ENCODE measurements at regions not wholly inside any gene's neighbourhood (a gene's known extent, or its start where the extent isn't known, plus 50 kb on each side); places are given as distances from the start of the nearest gene placed in this dataset.

- no peak for TF ChIP-seq SMARCC2 (IDR thresholded peaks at IDR 0.05)
- no peak for TF ChIP-seq ZNF564 (CRISPR knock-in tag; IDR thresholded peaks at IDR 0.05)
- TF ChIP-seq MXD4 (CRISPR knock-in tag; IDR thresholded peaks at IDR 0.05): no peak
Observed at GRCh38 chr14:44639781-44640385, 132.8 kb upstream of the FSCB start (continued).

- ChIA-PET CTCF (ENCODE audit: low intra/inter-chr PET ratio, low total read pairs) (no interaction called here), POLR2A (no interaction called here)
- TF ChIP-seq MAFK (conservative IDR thresholded peaks at IDR 0.05 in 1 of 2, IDR thresholded peaks at IDR 0.05 in 1 of 2; ENCODE audit: low read length in 2 of 2): peak in 1 of 2 experiments; percentile 67; a peak in 2 of 4 replicates
- no peak for TF ChIP-seq SPEN (CRISPR knock-in tag; IDR thresholded peaks at IDR 0.05; ENCODE audit: low read depth)
- peak; percentile 38; the same call in 1 of the 2 replicates for TF ChIP-seq MAFF (IDR thresholded peaks at IDR 0.05; ENCODE audit: low read depth, low read length)
- Histone ChIP-seq H2AFZ (ENCODE audit: low read length) (no peak overlapping the region), H3K4me2 (ENCODE audit: low read depth, low read length) (no peak overlapping the region), H3K27ac (ENCODE audit: extremely low read length, insufficient read depth, low read length) (no peak overlapping the region), H4K20me1 (ENCODE audit: insufficient read depth, low read length) (no peaks in the 10 kb centered on the region), H3K27me3 (ENCODE audit: control insufficient read depth in 1 of 2, insufficient read depth in 2 of 2, low read length in 2 of 2) (no peaks in the 10 kb centered on the region), H3K36me3 (replicated peaks in 1 of 2; ENCODE audit: control insufficient read depth in 1 of 2, insufficient read depth in 2 of 2, low read length in 2 of 2) (no peaks in the 10 kb centered on the region), H3K4me1 (ENCODE audit: insufficient read depth, low read length) (no peaks in the 10 kb centered on the region), H3K9ac (ENCODE audit: insufficient read depth, low read depth, low read length) (no peak overlapping the region), H3K79me2 (ENCODE audit: insufficient read depth, low read length) (no peaks in the 10 kb centered on the region), H3K4me3 (replicated peaks in 1 of 3; ENCODE audit: insufficient read depth in 1 of 3, low read depth in 2 of 3, low read length in 3 of 3) (no peak overlapping the region), H3K9me3 (ENCODE audit: low read length) (no peaks in the 10 kb centered on the region)
- intact Hi-C loops (cut with micrococcal nuclease; ENCODE audit: unreplicated experiment): no loop called here
- FAIRE-seq: no peak
- no peak for DNase-seq (ENCODE audit: low spot score)
- no peak for ATAC-seq
- BruUV-seq (replicated peaks): no TSS peak
- 0% methylated on average over 4 of the region's 4 CpGs for WGBS (ENCODE audit: low lambda C conversion rate)
- in situ Hi-C loops (cut with HindIII; ENCODE audit: extremely low pct_ligation_motif_present, low pct_unique_long_range_greater_than_20kb): no loop called here
Observed at GRCh38 chr14:44634692-44635091, 127.6 kb upstream of the FSCB start.

- WGBS (ENCODE audit: low lambda C conversion rate): 17% methylated on average over 2 of the region's 2 CpGs
- no peaks in the 10 kb centered on the region for H3K9me3 ChIP-seq (ENCODE audit: low read length)
- H3K4me2 ChIP-seq (ENCODE audit: low read depth, low read length): no peak overlapping the region
- in situ Hi-C loops (cut with HindIII; ENCODE audit: extremely low pct_ligation_motif_present, low pct_unique_long_range_greater_than_20kb) (no loop called here), intact Hi-C loops (cut with micrococcal nuclease; ENCODE audit: unreplicated experiment) (loop anchor here (1.0 kb wide), 1 partner anchor 47 kb away; no protein-coding TSS in a partner anchor)
- no peak overlapping the region for H3K4me3 ChIP-seq (replicated peaks in 1 of 3; ENCODE audit: insufficient read depth in 1 of 3, low read depth in 2 of 3, low read length in 3 of 3)
- ChIA-PET CTCF (ENCODE audit: low intra/inter-chr PET ratio, low total read pairs) (no interaction called here), POLR2A (no interaction called here)
- ATAC-seq: peak; percentile 27; the same call in 1 of the 3 replicates
- no peak overlapping the region for H3K9ac ChIP-seq (ENCODE audit: insufficient read depth, low read depth, low read length)
- H4K20me1 ChIP-seq (ENCODE audit: insufficient read depth, low read length): no peaks in the 10 kb centered on the region
- no peaks in the 10 kb centered on the region for H3K4me1 ChIP-seq (ENCODE audit: insufficient read depth, low read length)
- TF ChIP-seq ZNF337 (CRISPR knock-in tag; IDR thresholded peaks at IDR 0.05; ENCODE audit: borderline replicate concordance, low read depth) (no peak), ZSCAN31 (CRISPR knock-in tag; IDR thresholded peaks at IDR 0.05; ENCODE audit: low read depth) (0 out of 2 replicates have a peak, but pooled peaks have one; percentile 57), NR1H2 (CRISPR knock-in tag; IDR thresholded peaks at IDR 0.05; ENCODE audit: borderline replicate concordance, low read depth) (no peak)
- no peaks in the 10 kb centered on the region for H3K79me2 ChIP-seq (ENCODE audit: insufficient read depth, low read length)
- DNase-seq (ENCODE audit: low spot score): peak; percentile 0
- H3K27me3 ChIP-seq (ENCODE audit: control insufficient read depth in 1 of 2, insufficient read depth in 2 of 2, low read length in 2 of 2): no peaks in the 10 kb centered on the region
- no peak for FAIRE-seq
- H2AFZ ChIP-seq (ENCODE audit: low read length): no peak overlapping the region
- no TSS peak for BruUV-seq (replicated peaks)
- no peak overlapping the region for H3K27ac ChIP-seq (ENCODE audit: extremely low read length, insufficient read depth, low read length)
- no peaks in the 10 kb centered on the region for H3K36me3 ChIP-seq (replicated peaks in 1 of 2; ENCODE audit: control insufficient read depth in 1 of 2, insufficient read depth in 2 of 2, low read length in 2 of 2)
Observed at GRCh38 chr14:44626423-44626822, 119.3 kb upstream of the FSCB start.

Data from HepG2 (cell line).